AG04449 (cell line): ENCODE measurements at regions not wholly inside any gene's neighbourhood (a gene's known extent, or its start where the extent isn't known, plus 50 kb on each side); places are given as distances from the start of the nearest gene placed in this dataset.
"Not testable (repeated sequence)": the region's sequence is repeated elsewhere in the genome, so short reads cannot be mapped to it uniquely, and the experiment has no call there.

Source experiments
- CTCF ChIA-PET: fragments of 350-600 bp; formaldehyde crosslinking; extraction: SDS; loops from one replicate; lab custom pipeline; 2021; ENCODE audit warnings: antibody characterized with exemption; lab: Yijun Ruan, JAX
- POLR2A ChIA-PET: fragments of 400-600, 350-600 bp; formaldehyde crosslinking; extraction: SDS; loops from one replicate; lab custom pipeline; 2020; ENCODE audit warnings: antibody characterized with exemption, inconsistent platforms; lab: Yijun Ruan, JAX
- DNase-seq: peaks from one replicate; pipeline ENCODE4 v3.0.0-alpha.2; 2010; ENCODE audit warnings: low read depth, low spot score
- H3K4me3 ChIP-seq: 2 replicates; pipeline ENCODE4 v1.5.1; 2011; ENCODE audit warnings: low read depth, mild to moderate bottlenecking, control low read depth, low read length
- TF ChIP-seq, protein P1 (sequence below): IDR thresholded peaks from one replicate; pipeline ENCODE4 v1.5.1; 2011; ENCODE audit warnings: mild to moderate bottlenecking, moderate library complexity, low read length, control low read depth, inconsistent platforms; ENCODE audit not compliant: insufficient read depth; ENCODE audit errors: missing control alignments

DNA sequence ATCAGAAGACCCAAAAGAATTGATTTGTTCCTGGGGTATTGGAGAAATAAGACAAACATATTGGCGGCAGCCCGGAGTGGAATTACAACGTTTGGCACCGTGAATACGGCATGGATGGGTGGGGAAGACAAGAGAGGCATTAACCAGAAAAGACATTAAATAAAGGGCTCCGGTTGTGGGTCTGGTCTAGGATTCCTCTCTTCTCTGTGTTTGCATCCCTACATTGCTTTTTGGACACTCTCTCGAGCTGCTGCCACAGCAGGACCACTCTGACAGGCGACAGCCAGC, 138.7 kb upstream of the PALM2AKAP2 start:
- POLR2A ChIA-PET, result no interaction called here
- no peak for DNase-seq
- TF ChIP-seq, protein P1, sequence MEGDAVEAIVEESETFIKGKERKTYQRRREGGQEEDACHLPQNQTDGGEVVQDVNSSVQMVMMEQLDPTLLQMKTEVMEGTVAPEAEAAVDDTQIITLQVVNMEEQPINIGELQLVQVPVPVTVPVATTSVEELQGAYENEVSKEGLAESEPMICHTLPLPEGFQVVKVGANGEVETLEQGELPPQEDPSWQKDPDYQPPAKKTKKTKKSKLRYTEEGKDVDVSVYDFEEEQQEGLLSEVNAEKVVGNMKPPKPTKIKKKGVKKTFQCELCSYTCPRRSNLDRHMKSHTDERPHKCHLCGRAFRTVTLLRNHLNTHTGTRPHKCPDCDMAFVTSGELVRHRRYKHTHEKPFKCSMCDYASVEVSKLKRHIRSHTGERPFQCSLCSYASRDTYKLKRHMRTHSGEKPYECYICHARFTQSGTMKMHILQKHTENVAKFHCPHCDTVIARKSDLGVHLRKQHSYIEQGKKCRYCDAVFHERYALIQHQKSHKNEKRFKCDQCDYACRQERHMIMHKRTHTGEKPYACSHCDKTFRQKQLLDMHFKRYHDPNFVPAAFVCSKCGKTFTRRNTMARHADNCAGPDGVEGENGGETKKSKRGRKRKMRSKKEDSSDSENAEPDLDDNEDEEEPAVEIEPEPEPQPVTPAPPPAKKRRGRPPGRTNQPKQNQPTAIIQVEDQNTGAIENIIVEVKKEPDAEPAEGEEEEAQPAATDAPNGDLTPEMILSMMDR, result no peak
- no peak overlapping the region for H3K4me3 ChIP-seq
- CTCF ChIA-PET, result no interaction called here

DNA sequence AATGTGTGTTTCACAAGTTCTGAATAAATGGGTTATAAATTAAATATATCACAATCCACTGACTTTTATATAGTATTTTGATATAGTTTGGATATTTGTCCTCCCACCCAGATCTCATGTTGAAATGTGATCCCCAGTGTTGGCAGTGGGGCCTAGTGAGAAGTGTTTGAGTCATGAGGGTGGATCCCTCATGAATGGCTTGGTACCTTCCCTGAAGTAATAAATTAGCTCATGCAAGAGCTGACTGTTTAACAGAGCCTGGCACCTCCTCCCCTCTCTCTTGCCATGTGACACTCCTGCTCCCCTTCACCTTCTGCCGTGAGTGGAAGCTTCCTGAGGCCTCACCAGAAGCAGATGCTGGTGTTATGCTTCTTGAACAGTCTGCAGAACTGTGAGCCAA, 127.9 kb upstream of the PALM2AKAP2 start:
- TF ChIP-seq, protein P1, result no peak
- POLR2A ChIA-PET, result no interaction called here
- DNase-seq, result no peak
- CTCF ChIA-PET, result interaction anchor here (0.9 kb wide), 1 partner anchor 8 kb away, joined by 3 read pairs; no protein-coding TSS in a partner anchor
- H3K4me3 ChIP-seq, result no peak overlapping the region

DNA sequence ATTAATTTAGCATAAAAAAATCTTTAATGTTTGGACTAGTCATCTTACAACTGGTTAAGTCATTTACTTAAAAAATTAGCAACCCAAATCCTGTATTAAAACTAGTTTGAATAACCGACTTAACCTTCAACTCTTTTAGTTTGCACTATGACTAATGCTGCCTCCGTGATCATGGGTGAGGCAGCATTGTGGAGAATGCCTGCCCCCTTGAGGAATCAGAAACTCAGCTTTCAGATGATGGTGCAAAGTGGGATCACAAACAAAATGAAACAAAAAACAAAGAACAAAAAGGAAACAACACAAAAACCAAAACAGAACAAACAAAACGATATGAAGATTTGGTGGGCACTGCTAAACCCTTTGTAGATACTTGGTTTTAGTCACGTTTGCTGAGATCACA, 127.0 kb upstream of the PALM2AKAP2 start:
- ChIA-PET CTCF (interaction anchor here (1.0 kb wide), 1 partner anchor 10 kb away, joined by 4 read pairs; no protein-coding TSS in a partner anchor), POLR2A (no interaction called here)
- TF ChIP-seq, protein P1, result peak; percentile 1
- DNase-seq, result no peak
- no peak overlapping the region for H3K4me3 ChIP-seq

DNA sequence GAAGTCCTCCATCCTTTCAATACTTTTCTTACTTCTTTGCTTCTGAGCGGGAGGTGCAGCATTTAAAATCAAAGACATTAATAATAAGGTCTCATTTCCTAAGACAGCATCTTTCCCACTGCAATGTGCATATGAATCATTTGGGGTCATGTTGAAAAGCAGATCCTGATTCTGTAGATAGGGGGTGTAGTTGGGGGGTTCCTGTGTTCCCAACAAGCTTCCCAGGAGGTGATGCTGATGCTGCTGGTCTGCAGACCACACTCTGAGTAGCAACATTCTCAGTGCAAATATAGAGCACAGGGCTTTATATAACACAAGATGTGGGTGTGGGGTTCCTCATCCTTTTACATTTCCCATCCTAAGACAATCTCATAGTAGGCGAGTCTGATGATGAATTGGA, 126.5 kb upstream of the PALM2AKAP2 start:
- no peak for DNase-seq
- ChIA-PET CTCF (interaction anchor here (1.0 to 1.2 kb wide), 2 partner anchors 11 to 163 kb away, joined by 4 read pairs; no protein-coding TSS in a partner anchor), POLR2A (no interaction called here)
- H3K4me3 ChIP-seq, result no peak overlapping the region
- TF ChIP-seq, protein P1, result no peak

DNA sequence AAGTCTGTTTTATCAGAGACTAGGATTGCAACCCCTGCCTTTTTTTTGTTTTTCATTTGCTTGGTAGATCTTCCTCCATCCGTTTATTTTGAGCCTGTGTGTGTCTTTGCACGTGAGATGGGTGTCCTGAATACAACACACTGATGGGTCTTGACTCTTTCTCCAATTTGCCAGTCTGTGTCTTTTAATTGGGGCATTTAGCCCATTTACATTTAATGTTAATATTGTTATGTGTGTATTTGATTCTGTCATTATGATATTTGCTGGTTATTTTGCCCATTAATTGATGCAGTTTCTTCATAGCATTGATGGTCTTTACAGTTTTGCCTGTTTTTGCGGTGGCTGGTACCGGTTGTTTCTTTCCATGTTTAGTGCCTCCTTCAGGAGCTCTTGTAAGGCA, 116.0 kb upstream of the PALM2AKAP2 start:
- POLR2A ChIA-PET, H3K4me3 ChIP-seq, DNase-seq, CTCF ChIA-PET: not testable (repeated sequence)

DNA sequence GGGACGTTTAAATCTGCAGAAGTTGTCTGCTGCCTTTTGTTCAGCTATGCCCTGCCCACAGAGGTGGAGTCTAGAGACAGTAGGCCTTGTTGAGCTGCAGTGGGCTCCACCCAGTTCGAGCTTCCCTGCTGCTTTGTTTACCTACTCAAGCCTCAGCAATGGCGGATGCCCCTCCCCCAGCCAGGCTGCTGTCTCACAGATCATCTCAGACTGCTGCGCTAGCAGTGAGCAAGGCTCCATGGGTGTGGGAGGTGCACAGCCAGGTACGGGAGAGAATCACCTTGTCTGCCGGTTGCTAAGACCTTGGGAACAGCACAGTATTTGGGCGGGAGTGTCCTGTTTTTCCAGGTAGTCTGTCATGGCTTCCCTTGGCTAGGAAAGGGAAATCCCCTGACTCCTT, 114.3 kb upstream of the PALM2AKAP2 start:
- CTCF ChIA-PET, POLR2A ChIA-PET: not testable (repeated sequence)

DNA sequence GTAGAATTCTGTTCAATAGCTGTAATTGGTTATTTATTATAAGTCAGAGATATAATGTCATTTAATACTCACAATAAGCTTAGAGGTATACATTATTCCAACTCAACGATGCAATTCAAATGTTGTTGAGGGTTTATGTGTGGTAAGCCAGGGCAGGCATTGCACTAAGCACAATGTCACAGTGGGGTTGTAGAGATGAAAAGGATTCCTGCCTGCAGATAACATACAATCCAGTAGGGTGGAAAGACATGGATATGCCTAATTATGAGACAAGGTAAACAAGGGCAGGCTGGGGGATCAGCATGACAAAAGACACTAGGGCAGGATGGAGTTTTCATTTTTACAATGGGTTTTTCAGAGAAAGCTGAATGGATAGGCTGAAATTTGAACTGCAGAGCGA, 98.7 kb upstream of the PALM2AKAP2 start:
- ChIA-PET POLR2A (no interaction called here), CTCF (interaction anchor here (1.5 kb wide), 1 partner anchor 8 kb away, joined by 3 read pairs; no protein-coding TSS in a partner anchor)
- no peak for DNase-seq
- TF ChIP-seq, protein P1, result no peak
- H3K4me3 ChIP-seq, result no peak overlapping the region

More for the DNA sequence above, 114.3 kb upstream of the PALM2AKAP2 start:
- H3K4me3 ChIP-seq, DNase-seq: not testable (repeated sequence)

DNA sequence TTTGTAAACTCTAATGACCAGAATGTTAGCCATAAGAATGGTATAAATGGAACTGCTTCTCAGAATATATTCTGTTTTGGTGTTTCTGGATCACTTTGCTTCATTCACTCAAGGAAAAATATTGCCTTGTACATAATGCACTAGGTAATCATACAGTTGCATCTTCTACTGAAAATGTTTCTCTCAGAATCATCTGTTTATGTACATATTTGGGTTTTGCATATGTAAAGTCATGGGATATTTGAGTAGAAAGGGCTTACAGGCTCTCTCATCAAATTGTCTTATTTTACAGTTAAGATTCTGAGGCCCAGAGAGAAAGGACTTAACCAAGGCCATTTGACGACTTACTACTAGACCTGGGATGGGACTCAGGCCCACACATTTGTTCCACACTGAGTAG, 97.8 kb upstream of the PALM2AKAP2 start:
- no peak for DNase-seq
- H3K4me3 ChIP-seq, result no peak overlapping the region
- CTCF ChIA-PET, result no interaction called here
- TF ChIP-seq, protein P1, result no peak
- POLR2A ChIA-PET, result no interaction called here
